Spleen (tissue), 11 donors: ENCODE measurements at regions not wholly inside any gene's neighbourhood (a gene's known extent, or its start where the extent isn't known, plus 50 kb on each side); places are given as distances from the start of the nearest gene placed in this dataset.

Experiments used
- DNase-seq: peaks from one replicate; pipeline ENCODE4 v3.0.0-alpha.2; 2020
- H3K27ac ChIP-seq, 8 donors: fragments of 200-600 bp; sonication (generic) in 7 of 8; 1 replicate in 4 of 8; 2 replicates in 4 of 8; pipeline versions ENCODE4 v1.5.0 to v1.8.0; 2016 to 2021; ENCODE audit warnings: inconsistent platforms in 4 of 8, mild to moderate bottlenecking in 4 of 8, moderate library complexity in 1 of 8
- H3K27me3 ChIP-seq, 7 donors: fragments of 200-600 bp; sonication (generic) in 6 of 7; replicated peaks in 1 of 7; 1 replicate in 4 of 7; 2 replicates in 3 of 7; pipeline versions ENCODE4 v1.5.0 to v1.8.0; 2016 to 2021; ENCODE audit warnings: inconsistent platforms in 3 of 7, mild to moderate bottlenecking in 1 of 7
- H3K36me3 ChIP-seq, 6 donors: fragments of 200-600 bp; sonication (generic) in 5 of 6; 1 replicate in 4 of 6; 2 replicates in 2 of 6; pipeline versions ENCODE4 v1.5.0 to v1.8.0; 2016 to 2021; ENCODE audit warnings: inconsistent platforms in 2 of 6
- H3K4me1 ChIP-seq, 6 donors: fragments of 200-600 bp; sonication (generic) in 5 of 6; 1 replicate in 3 of 6; 2 replicates in 3 of 6; pipeline versions ENCODE4 v1.5.0 to v1.8.0; 2016 to 2021; ENCODE audit warnings: inconsistent platforms in 3 of 6
- H3K4me3 ChIP-seq, 8 donors: fragments of 200-600 bp; sonication (generic) in 7 of 8; 1 replicate in 4 of 8; 2 replicates in 4 of 8; pipeline versions ENCODE4 v1.5.0 to v1.8.0; 2016 to 2021; ENCODE audit warnings: inconsistent platforms in 4 of 8, mild to moderate bottlenecking in 4 of 8, moderate library complexity in 2 of 8
- H3K9me3 ChIP-seq, 8 donors: fragments of 200-600 bp; sonication (generic) in 7 of 8; 1 replicate in 4 of 8; 2 replicates in 4 of 8; pipeline versions ENCODE4 v1.5.0 to v1.8.0; 2016 to 2021; ENCODE audit warnings: inconsistent platforms in 4 of 8
- CTCF ChIP-seq, 11 experiments: fragments of 200-600 bp in 7 of 11; fragments of 450-650 bp in 4 of 11; sonication (generic) in 4 of 11; IDR thresholded peaks in 8 of 11; conservative IDR thresholded peaks in 3 of 11; 1 replicate in 7 of 11; 2 replicates in 4 of 11; pipeline versions ENCODE4 v1.4.0 to v1.8.0; 2016 to 2021; ENCODE audit warnings: antibody characterized with exemption in 11 of 11, inconsistent platforms in 4 of 11, mild to moderate bottlenecking in 1 of 11
- POLR2A ChIP-seq, 3 donors: fragments of 450-650 bp; IDR thresholded peaks; one replicate each; pipeline ENCODE4 v1.5.1; 2017; ENCODE audit warnings: antibody characterized with exemption in 3 of 3, mild to moderate bottlenecking in 1 of 3
- POLR2AphosphoS5 ChIP-seq, 3 donors: sonication (generic); formaldehyde crosslinking; IDR thresholded peaks; one replicate each; pipeline ENCODE4 v1.5.1; 2017; ENCODE audit warnings: antibody characterized with exemption in 3 of 3
- WGBS, 5 donors: extraction: QIAGEN DNeasy Blood & Tissue Kit in 3 of 5; methylation state at CpG; one replicate each; pipeline versions ENCODE4 v1.1.5 to v1.1.7; 2013 to 2018; 5-methylcytosine and 5-hydroxymethylcytosine counted together
- intact Hi-C: fragments of 100-400 bp; cut with DNase I; formaldehyde crosslinking; loops from one replicate; pipeline ENCODE4 v1.15.0; 2023; ENCODE audit warnings: low total_unique reads
- donor health status: healthy with polysubstance abuse.
- donor health status: DM: no; HTN: no; CAD: no; lungs with moderate emphysema.
- donor health status: DM: no; HTN: no; CAD: no.
- donor health status: Bipolar disorder and iron deficiency.
- donor health status: healthy.
- donor health status: DM: no; HTN: no; CAD: no.
- donor health status: DM: yes; HTN: yes; CAD: no.

- TF ChIP-seq CTCF (IDR thresholded peaks at IDR 0.05 in 8 of 11, conservative IDR thresholded peaks at IDR 0.05 in 3 of 11), result no peak
- no peak for TF ChIP-seq POLR2AphosphoS5 (IDR thresholded peaks at IDR 0.05)
- TF ChIP-seq POLR2A (IDR thresholded peaks at IDR 0.05), result no peak
- Histone ChIP-seq H3K36me3 (no peaks in the 10 kb centered on the region), H3K27me3 (no peaks in the 10 kb centered on the region), H3K4me1 (no peaks in the 10 kb centered on the region), H3K4me3 (no peak overlapping the region), H3K27ac (no peak overlapping the region), H3K9me3 (peaks cover 0 to 26% (median 14%) of the 10 kb centered on the region in 8 donors)
- 79 to 86% (median 83%) methylated on average over 1 of the region's 1 CpG; no CpG with 5 or more reads in 1 of the 5 donors for WGBS, 5 donors
- DNase-seq, result no peak
- intact Hi-C loops, result no loop called here
Observed at GRCh38 chr4:146004730-146005129, 66.1 kb upstream of the ZNF827 start.

- Histone ChIP-seq H3K4me1 (no peaks in the 10 kb centered on the region), H3K9me3 (peaks cover 0 to 5% (median 0%) of the 10 kb centered on the region in 8 donors), H3K27me3 (no peaks in the 10 kb centered on the region), H3K27ac (no peak overlapping the region), H3K4me3 (no peak overlapping the region), H3K36me3 (no peaks in the 10 kb centered on the region)
- 76 to 88% (median 88%) methylated on average over 2 of the region's 2 CpGs for WGBS, 5 donors
- DNase-seq, result no peak
- intact Hi-C loops, result no loop called here
- TF ChIP-seq POLR2AphosphoS5 (IDR thresholded peaks at IDR 0.05) (no peak), CTCF (IDR thresholded peaks at IDR 0.05 in 8 of 11, conservative IDR thresholded peaks at IDR 0.05 in 3 of 11) (no peak), POLR2A (IDR thresholded peaks at IDR 0.05) (no peak)
Observed at GRCh38 chr4:145988628-145989027, 50.0 kb upstream of the ZNF827 start.
